ENCODE measurements at regions not wholly inside any gene's neighbourhood (a gene's known extent, or its start where the extent isn't known, plus 50 kb on each side); places are given as distances from the start of the nearest gene placed in this dataset.
"Not testable (repeated sequence)": the region's sequence is repeated elsewhere in the genome, so short reads cannot be mapped to it uniquely, and the experiment has no call there.

GRCh38 chr2:234701841-234702240 is 205.0 kb upstream of the ARL4C start:
- Histone ChIP-seq H3K9ac (ENCODE audit: low read length) (no peak overlapping the region), H3F3A (ENCODE audit: insufficient read depth, low read length) (no peaks in the 10 kb centered on the region), H4K20me1 (ENCODE audit: insufficient read depth, low read length) (no peaks in the 10 kb centered on the region), H3K27ac (ENCODE audit: low read depth, low read length, poor library complexity, severe bottlenecking) (no peak overlapping the region), H3K27me3 (ENCODE audit: insufficient read depth, low read length) (no peaks in the 10 kb centered on the region), H3K79me2 (ENCODE audit: insufficient read depth, low read length) (no peaks in the 10 kb centered on the region), H2AFZ (ENCODE audit: low read length) (no peak overlapping the region), H3K4me2 (ENCODE audit: low read length) (no peak overlapping the region), H3K9me2 (ENCODE audit: low read depth, low read length) (no peaks in the 10 kb centered on the region), H3K36me3 (ENCODE audit: insufficient read depth, low read length) (no peaks in the 10 kb centered on the region), H3K4me3 (ENCODE audit: low read depth, low read length, poor library complexity, severe bottlenecking) (no peak overlapping the region), H3K4me1 (ENCODE audit: insufficient read depth, low read length, severe bottlenecking) (no peaks in the 10 kb centered on the region), H3K9me3 (ENCODE audit: low read length) (no peaks in the 10 kb centered on the region)
- TF ChIP-seq CTCF (IDR thresholded peaks at IDR 0.05; ENCODE audit: low read length) (no peak), EZH2 (IDR thresholded peaks at IDR 0.05; ENCODE audit: borderline replicate concordance, low read length) (no peak)

GRCh38 chr2:234701421-234701820 is 204.5 kb upstream of the ARL4C start:
- no peaks in the 10 kb centered on the region for H3K36me3 ChIP-seq (ENCODE audit: insufficient read depth, low read length)
- H3K27ac ChIP-seq (ENCODE audit: low read depth, low read length, poor library complexity, severe bottlenecking) = no peak overlapping the region
- H3K9me3 ChIP-seq (ENCODE audit: low read length) = no peaks in the 10 kb centered on the region
- H3K27me3 ChIP-seq (ENCODE audit: insufficient read depth, low read length) = no peaks in the 10 kb centered on the region
- H2AFZ ChIP-seq (ENCODE audit: low read length) = no peak overlapping the region
- no peak overlapping the region for H3K9ac ChIP-seq (ENCODE audit: low read length)
- no peak for TF ChIP-seq EZH2 (IDR thresholded peaks at IDR 0.05; ENCODE audit: borderline replicate concordance, low read length)
- TF ChIP-seq CTCF (IDR thresholded peaks at IDR 0.05; ENCODE audit: low read length) = no peak
- no peak overlapping the region for H3K4me2 ChIP-seq (ENCODE audit: low read length)
- H3K4me1 ChIP-seq (ENCODE audit: insufficient read depth, low read length, severe bottlenecking) = no peaks in the 10 kb centered on the region
- H3K4me3 ChIP-seq (ENCODE audit: low read depth, low read length, poor library complexity, severe bottlenecking) = no peak overlapping the region
- H3K9me2 ChIP-seq (ENCODE audit: low read depth, low read length) = no peaks in the 10 kb centered on the region
- H3K79me2 ChIP-seq (ENCODE audit: insufficient read depth, low read length) = no peaks in the 10 kb centered on the region
- no peaks in the 10 kb centered on the region for H4K20me1 ChIP-seq (ENCODE audit: insufficient read depth, low read length)
- no peaks in the 10 kb centered on the region for H3F3A ChIP-seq (ENCODE audit: insufficient read depth, low read length)

GRCh38 chr2:234699456-234699855 is 202.6 kb upstream of the ARL4C start:
- H3F3A ChIP-seq (ENCODE audit: insufficient read depth, low read length) = no peaks in the 10 kb centered on the region
- TF ChIP-seq CTCF (IDR thresholded peaks at IDR 0.05; ENCODE audit: low read length) (no peak), EZH2 (IDR thresholded peaks at IDR 0.05; ENCODE audit: borderline replicate concordance, low read length) (no peak)
- no peak overlapping the region for H2AFZ ChIP-seq (ENCODE audit: low read length)

GRCh38 chr2:234697300-234697876 is 200.5 kb upstream of the ARL4C start:
- not testable (repeated sequence) for H2AFZ ChIP-seq (ENCODE audit: low read length); H3K27ac ChIP-seq (ENCODE audit: low read depth, low read length, poor library complexity, severe bottlenecking); H3K9me2 ChIP-seq (ENCODE audit: low read depth, low read length); H3K9me3 ChIP-seq (ENCODE audit: low read length); H3K4me1 ChIP-seq (ENCODE audit: insufficient read depth, low read length, severe bottlenecking); H3K9ac ChIP-seq (ENCODE audit: low read length); H3K27me3 ChIP-seq (ENCODE audit: insufficient read depth, low read length); H3F3A ChIP-seq (ENCODE audit: insufficient read depth, low read length); H3K4me2 ChIP-seq (ENCODE audit: low read length); H3K4me3 ChIP-seq (ENCODE audit: low read depth, low read length, poor library complexity, severe bottlenecking); H3K36me3 ChIP-seq (ENCODE audit: insufficient read depth, low read length); H4K20me1 ChIP-seq (ENCODE audit: insufficient read depth, low read length); H3K79me2 ChIP-seq (ENCODE audit: insufficient read depth, low read length)

More at GRCh38 chr2:234699456-234699855, 202.6 kb upstream of the ARL4C start:
- H3K4me3 ChIP-seq (ENCODE audit: low read depth, low read length, poor library complexity, severe bottlenecking) = no peak overlapping the region
- H3K9me2 ChIP-seq (ENCODE audit: low read depth, low read length) = no peaks in the 10 kb centered on the region
- H3K36me3 ChIP-seq (ENCODE audit: insufficient read depth, low read length) = no peaks in the 10 kb centered on the region
- no peaks in the 10 kb centered on the region for H4K20me1 ChIP-seq (ENCODE audit: insufficient read depth, low read length)
- no peaks in the 10 kb centered on the region for H3K27me3 ChIP-seq (ENCODE audit: insufficient read depth, low read length)
- no peak overlapping the region for H3K4me2 ChIP-seq (ENCODE audit: low read length)
- H3K27ac ChIP-seq (ENCODE audit: low read depth, low read length, poor library complexity, severe bottlenecking) = no peak overlapping the region
- H3K9ac ChIP-seq (ENCODE audit: low read length) = no peak overlapping the region
- H3K4me1 ChIP-seq (ENCODE audit: insufficient read depth, low read length, severe bottlenecking) = no peaks in the 10 kb centered on the region
- H3K9me3 ChIP-seq (ENCODE audit: low read length) = no peaks in the 10 kb centered on the region
- no peaks in the 10 kb centered on the region for H3K79me2 ChIP-seq (ENCODE audit: insufficient read depth, low read length)

Data from OCI-LY1 (cell line).